ENCODE measurements at regions not wholly inside any gene's neighbourhood (a gene's known extent, or its start where the extent isn't known, plus 50 kb on each side); places are given as distances from the start of the nearest gene placed in this dataset.

GRCh38 chr4:145427991-145428390 lies 53.7 kb upstream of the SMAD1 start:
- no peak for DNase-seq (ENCODE audit: low read depth)

GRCh38 chr4:145427221-145427620 lies 54.4 kb upstream of the SMAD1 start:
- DNase-seq (ENCODE audit: low read depth): no peak

GRCh38 chr4:145423017-145423708 lies 58.5 kb upstream of the SMAD1 start:
- DNase-seq (ENCODE audit: low read depth): no peak

DNA sequence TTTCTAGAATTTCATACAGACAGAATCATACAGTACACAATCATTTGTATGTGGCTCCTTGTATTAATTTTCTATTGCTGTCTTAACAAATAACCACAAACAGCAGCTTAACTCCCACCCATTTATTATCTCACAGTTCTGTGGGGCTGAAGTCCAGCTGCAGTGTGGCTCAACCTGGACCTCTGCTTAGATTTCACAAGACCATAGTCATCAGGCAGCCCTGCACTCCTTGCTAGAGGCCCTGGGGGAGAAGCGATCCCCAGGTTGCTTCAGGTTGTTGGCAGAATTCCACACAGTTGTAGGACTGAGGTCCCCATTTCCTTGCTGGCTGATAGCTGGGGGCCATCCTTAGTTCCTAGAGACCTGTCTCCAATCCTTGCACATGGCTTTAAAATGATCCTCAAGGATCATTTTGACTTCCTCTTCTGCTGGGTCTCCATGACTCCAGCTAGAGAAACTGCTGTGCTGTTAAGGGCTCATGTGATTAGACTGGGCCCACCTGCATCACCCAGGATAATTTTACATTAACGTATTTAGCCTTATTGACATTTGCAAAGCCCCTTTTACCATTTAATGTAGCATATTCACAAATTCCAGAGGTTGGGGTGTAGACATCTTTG lies 60.9 kb upstream of the SMAD1 start:
- DNase-seq (ENCODE audit: low read depth): no peak

DNA sequence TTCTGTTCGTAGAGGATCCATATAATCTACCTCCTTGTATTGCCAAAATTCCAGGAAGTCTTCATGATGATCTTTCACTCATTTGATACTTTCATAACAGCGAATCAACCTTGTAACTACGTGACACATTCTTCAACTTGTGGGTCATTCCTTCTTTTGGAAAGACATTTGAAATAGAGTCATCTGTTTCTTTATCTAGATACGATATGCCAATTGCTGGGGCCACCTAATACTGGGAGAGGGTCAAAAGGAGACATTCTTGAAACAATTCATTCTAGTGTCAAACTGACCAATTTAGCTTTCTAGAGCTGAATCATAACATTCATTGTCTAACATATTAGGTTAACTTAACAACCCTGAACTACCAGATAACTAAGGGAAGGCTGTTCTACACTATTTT lies 62.9 kb upstream of the SMAD1 start:
- no peak for DNase-seq (ENCODE audit: low read depth)

DNA sequence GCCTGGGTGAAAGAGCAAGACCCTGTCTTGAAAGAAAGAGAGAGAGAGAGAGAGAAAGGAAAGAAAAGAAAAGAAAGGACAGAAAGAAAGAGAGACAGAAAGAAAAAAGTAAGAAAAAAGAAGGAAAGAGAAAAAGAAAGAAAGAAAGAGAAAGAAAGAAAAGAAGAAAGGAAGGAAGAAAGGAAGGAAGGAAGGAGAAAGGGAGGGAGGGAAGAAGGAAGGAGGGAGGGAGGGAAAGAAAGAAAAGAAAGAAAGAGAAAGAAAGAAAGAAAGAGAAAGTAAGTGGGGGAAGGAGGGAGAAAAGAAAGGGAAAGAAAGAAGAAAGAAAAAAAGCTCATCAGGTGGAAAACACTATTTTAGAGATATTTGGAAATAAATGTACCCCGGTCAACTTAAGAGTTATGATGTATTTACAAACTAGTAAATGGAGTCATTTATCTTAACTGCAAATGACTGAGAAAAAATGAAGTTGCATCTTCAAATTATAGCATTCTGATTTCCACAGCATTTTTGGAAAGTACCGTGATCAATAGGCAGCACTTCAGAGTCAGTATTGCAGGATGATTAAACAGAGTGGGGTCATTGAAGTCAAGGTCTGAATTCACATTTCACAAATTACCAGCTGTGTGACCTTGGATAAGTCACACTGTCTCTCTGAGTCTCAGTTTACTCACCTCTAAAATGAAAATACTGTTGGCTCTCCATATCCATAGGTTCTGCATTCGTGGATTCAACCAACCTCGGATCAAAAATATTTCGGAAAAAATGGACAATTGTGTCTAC lies 64.1 kb upstream of the SMAD1 start:
- DNase-seq (ENCODE audit: low read depth): no peak

DNA sequence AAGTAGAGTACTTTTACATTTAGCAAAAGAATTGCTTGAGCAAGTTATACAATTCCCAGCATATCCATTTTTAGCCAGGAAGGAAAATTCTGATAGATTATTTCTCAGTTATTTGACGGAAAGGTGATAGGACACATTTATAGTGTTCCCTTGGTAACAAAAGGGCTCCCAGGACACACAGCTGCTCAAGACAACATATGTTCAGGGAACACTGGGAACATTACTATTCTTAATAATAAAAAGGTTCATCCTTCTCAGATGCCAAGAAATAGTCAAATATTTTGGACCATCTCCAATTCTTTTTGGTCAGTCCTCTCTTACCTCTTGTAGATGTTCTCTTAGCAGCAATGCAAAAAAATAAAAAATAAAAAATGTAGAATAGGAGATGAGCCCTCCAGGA lies 66.8 kb upstream of the SMAD1 start:
- DNase-seq (ENCODE audit: low read depth): no peak

DNA sequence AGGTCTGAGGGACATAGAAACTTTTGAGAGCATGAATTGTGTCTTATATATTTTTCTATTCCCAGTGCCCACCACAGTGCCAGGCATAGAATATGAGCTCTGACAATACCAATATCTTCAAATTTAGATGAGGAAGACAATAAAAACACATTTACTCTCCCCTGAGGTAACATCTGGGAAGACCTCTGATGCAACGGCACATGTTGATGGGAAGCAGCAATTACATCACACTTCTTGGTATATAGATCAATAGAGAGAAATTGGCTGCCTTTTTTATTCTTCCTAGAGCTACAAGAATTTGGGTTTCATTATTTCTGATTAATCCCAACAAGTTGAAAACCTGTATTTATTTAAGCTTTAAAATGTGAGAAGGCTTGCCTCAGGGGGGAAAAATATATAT lies 67.4 kb upstream of the SMAD1 start:
- no peak for DNase-seq (ENCODE audit: low read depth)

DNA sequence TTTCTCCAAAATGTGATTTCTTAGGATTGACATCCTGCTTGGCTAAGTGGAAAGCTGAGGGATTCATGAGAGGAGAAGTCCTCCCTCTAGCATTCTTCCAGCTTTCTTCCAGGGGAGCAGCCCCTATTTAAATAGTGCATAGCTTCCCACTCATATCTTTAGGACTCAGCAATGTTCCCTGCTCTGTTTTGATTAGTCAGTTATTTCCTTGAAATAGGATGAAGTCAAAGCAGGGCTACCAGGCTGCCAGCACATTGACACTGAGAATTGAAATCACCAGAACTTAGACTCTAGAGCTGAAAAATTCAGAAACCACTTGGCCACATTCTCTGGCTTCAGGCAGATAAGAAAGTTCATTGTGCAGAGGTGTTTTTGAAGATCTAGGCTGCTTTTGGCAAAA lies 74.7 kb upstream of the SMAD1 start:
- no peak for DNase-seq (ENCODE audit: low read depth)

DNA sequence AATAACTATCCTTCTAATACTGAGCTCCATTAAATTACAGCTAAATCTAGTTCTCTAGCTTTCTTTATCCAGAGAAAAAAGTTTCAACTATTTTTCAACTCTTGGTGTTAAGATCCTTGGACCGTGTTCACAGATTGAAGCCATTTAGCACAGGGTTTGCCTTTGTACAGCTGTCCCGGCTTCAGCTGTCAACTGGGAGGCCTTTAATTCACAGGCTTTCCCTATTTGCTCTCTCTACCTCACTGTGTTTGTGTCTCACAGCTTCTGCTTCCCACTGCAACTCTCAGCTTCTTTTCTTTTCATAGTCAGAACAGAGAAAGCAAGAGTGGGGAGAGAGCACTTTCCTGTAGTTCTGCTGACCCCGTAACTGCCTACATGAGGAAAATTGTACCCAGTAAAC lies 76.9 kb upstream of the SMAD1 start:
- no peak for DNase-seq (ENCODE audit: low read depth)

DNA sequence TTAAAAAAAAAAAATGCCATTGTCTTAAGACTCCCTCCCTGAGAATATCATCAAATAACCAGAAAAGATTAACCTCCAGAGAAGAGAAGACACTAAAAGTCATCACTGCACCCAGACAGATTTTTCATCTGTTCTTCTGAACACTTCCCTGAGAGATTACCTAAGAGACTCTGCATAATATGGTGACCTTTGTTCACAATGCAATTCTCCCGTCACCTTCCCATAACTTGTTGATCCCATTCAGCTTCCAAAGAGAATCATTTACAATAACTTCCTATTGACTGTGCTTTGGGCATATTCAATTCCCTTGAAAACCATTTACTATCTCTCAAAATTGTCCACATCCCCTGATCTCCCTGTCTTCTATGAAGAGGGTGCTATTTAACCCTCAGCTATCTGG lies 85.1 kb upstream of the SMAD1 start:
- no peak for DNase-seq (ENCODE audit: low read depth)

GRCh38 chr4:145390571-145390970 lies 91.1 kb upstream of the SMAD1 start:
- no peak for DNase-seq (ENCODE audit: low read depth)

DNA sequence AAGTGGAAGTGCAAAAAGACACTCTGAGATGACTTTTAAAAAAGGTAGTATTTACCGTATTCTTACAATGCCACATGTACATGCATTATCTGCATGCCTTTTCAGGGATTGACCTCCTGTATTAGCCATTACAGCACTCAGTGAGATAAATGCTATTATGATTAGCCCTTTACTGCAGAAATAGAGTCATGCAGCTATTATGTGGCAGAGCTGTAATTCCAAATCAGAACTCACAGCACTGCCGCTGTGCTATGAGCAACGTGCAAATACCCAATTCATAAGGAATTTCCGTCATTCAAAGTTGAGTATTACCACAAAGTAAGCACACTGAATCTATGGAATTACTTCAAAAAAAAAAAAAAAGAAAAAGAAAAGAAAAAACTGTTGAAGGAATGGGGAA lies 92.1 kb upstream of the SMAD1 start:
- no peak for DNase-seq (ENCODE audit: low read depth)

DNA sequence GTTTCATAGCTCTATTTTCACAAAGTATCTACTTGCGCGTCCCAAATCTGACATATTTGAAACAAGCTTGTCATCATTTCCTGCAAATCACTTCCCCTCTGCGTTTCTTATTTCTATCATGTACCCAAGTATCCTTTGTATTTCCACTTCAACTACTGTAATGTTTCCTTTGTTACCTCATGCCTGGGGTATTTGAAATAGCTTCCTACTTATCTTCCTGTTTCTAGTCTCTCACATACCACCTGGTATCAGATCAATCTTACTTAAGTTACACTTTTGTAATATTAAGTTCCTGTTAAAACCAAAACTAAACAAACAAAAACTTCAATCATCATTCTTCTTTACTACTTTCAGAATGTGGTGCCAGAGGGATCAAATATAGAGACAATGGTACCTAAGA lies 93.6 kb upstream of the SMAD1 start:
- DNase-seq (ENCODE audit: low read depth): no peak

- DNase-seq (ENCODE audit: low read depth): no peak
Observed at GRCh38 chr4:145387079-145387478, 94.6 kb upstream of the SMAD1 start.

- DNase-seq (ENCODE audit: low read depth): no peak
Observed at GRCh38 chr4:145381163-145381562, 100.5 kb upstream of the SMAD1 start.

DNA sequence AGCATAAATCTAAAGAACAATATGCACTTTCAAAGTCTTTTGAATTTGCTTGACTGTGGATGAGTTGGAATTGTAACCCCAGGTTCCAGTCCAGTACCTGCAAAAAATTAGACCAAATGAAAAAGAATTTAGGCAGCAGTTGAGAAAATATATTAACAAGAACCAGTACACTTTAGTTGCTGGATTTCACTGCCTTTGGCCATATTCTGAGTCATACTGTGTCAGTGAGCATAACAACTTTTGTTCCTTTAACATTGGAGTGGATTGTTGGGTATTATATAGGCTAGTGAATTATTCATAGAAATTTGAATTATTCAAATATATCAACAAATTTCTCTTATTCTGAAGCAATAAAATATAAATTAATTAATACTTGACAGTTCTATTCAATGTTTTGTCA lies 101.5 kb upstream of the SMAD1 start:
- DNase-seq (ENCODE audit: low read depth): no peak

DNA sequence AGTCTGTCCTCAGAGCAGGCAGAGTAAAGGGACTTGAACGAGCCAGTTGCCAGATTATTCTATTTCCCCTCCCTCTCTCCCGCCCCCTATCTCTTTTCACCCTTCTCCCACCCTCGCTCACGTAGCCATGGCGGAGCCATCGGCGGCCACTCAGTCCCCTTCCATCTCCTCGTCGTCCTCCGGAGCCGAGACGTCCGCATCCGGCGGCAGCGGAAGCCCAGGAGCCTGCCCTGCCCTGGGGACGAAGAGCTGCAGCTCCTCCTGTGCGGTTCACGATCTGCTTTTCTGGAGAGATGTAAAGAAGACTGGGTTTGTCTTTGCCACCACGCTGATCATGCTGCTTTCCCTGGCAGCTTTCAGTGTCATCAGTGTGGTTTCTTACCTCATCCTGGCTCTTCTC lies 106.2 kb upstream of the SMAD1 start:
- no peak for DNase-seq (ENCODE audit: low read depth)

GRCh38 chr4:145352438-145353145 lies 129.1 kb upstream of the SMAD1 start:
- DNase-seq (ENCODE audit: low read depth): no peak

DNA sequence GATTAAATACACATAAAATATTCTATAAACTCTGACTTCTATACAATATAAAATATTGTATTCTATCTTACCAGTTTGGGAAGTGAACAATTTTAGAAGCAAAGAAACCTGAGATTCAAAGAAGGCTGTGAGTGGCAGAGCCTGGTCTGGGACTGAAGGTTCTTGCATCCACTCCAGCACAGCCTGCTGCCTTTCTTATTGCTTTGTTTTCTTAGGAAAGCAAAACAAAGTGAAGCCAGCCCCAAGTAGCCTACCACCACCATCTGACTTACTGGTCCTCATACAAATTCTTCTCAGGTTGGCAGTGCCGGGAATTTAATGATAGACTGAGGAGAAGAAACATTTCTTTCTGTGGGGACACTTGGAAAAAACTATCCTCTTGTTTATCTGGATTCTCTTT lies 129.7 kb upstream of the SMAD1 start:
- no peak for DNase-seq (ENCODE audit: low read depth)

DNA sequence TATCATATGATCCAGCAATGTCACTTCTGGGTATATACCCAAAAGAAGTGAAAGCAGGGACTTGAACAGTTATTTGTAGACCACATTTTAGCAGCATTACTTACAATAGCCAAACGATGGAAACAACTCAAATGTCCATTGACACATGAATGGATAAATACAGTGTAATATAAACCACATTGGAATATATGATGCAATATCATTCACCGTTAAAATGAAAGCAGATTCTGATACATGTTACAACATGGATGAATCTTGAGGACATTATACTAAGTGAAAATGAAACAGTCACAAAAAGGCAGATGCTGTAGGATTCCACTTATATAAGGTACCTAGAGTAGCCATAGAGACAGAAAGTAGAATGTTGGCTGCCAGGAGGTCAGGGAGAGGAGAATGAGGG lies 130.5 kb upstream of the SMAD1 start:
- DNase-seq (ENCODE audit: low read depth): no peak

GRCh38 chr4:145348291-145348690 lies 133.4 kb upstream of the SMAD1 start:
- DNase-seq (ENCODE audit: low read depth): no peak

DNA sequence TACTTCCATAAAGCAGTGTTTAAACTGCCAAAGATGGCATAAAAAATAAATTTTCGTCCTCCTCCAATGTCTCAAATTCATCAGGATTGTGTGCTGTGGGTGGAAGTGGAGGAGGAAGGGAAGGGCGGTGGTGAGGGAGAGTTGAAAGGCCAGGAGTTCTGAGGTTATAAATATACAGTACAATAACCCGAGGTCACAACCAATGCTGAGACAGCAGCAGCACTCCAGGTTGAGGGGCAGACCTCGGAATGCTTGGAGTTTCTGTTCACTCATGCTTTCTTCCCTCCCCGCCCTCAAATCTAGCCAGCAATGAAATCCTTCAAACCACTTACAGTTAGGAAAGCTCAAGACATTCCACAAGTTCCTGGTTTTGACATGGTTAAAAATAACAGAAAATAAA lies 134.0 kb upstream of the SMAD1 start:
- no peak for DNase-seq (ENCODE audit: low read depth)
